HEK293 (cell line): ENCODE measurements at regions not wholly inside any gene's neighbourhood (a gene's known extent, or its start where the extent isn't known, plus 50 kb on each side); places are given as distances from the start of the nearest gene placed in this dataset.

Experiments
- YY1 ChIP-seq: fragments of 450-650 bp; formaldehyde crosslinking; IDR thresholded peaks from 2 replicates; pipeline ENCODE4 v1.5.1; 2018; ENCODE audit warnings: missing biosample characterization, missing genetic modification characterization
- ZNF10 ChIP-seq: fragments of 450-650 bp; formaldehyde crosslinking; IDR thresholded peaks from 2 replicates; pipeline ENCODE4 v1.5.1; 2017; ENCODE audit warnings: missing biosample characterization, missing genetic modification characterization
- ZNF121 ChIP-seq: fragments of 450-650 bp; formaldehyde crosslinking; IDR thresholded peaks from 2 replicates; pipeline ENCODE4 v1.5.1; 2016; ENCODE audit warnings: missing biosample characterization, missing genetic modification characterization
- ZNF24 ChIP-seq: fragments of 450-650 bp; formaldehyde crosslinking; IDR thresholded peaks from 2 replicates; pipeline ENCODE4 v1.5.1; 2016; ENCODE audit warnings: missing biosample characterization, missing genetic modification characterization
- ZNF274 ChIP-seq, 2 experiments: fragments of 200-500 bp in 1 of 2; fragments of 450-650 bp in 1 of 2; sonication (Bioruptor generic) in 1 of 2; formaldehyde crosslinking in 1 of 2; IDR thresholded peaks; 2 replicates each; pipeline versions ENCODE4 v1.5.1 to v1.6.1; 2014 to 2016; ENCODE audit warnings: borderline replicate concordance in 1 of 2, inconsistent platforms in 1 of 2, low read length in 1 of 2, missing biosample characterization in 1 of 2, missing genetic modification characterization in 1 of 2
- TF ChIP-seq, protein P1 (sequence below): fragments of 450-650 bp; formaldehyde crosslinking; IDR thresholded peaks from 2 replicates; pipeline ENCODE4 v1.5.1; 2016; ENCODE audit warnings: missing biosample characterization, missing genetic modification characterization
- TF ChIP-seq, protein P2 (sequence below): fragments of 450-650 bp; formaldehyde crosslinking; IDR thresholded peaks from 2 replicates; pipeline ENCODE4 v1.5.1; 2016; ENCODE audit warnings: missing biosample characterization, missing genetic modification characterization
- TF ChIP-seq, protein P3 (sequence below): sonication (generic); formaldehyde crosslinking; IDR thresholded peaks from 2 replicates; pipeline ENCODE4 v1.8.1; 2022; ENCODE audit warnings: mild to moderate bottlenecking, moderate library complexity, missing genetic modification reagents

DNA sequence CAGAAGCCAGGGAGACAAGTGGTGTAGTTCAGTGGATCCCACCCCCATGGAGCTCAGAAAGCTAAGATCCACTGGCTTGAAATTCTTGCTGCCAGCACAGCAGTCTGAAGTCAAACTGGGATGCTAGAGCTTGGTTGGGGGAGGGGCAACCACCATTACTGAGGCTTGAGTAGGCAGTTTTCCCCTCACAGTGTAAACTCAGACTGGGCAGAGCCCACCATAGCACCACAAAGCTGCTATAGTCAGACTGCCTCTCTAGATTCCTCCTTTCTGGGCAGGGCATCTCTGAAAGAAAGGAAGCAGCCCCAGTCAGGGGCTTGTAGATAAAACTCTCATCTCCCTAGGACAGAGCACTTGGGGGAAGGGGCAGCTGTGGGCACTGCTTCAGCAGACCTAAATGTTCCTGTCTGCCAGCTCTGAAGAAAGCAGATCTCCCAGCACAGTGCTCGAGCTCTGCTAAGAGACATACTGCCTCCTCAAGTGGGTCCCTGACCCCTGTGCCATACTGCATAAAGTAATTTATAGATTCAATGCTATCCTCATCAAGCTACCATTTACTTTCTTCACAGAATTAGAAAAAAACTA lies 163.2 kb downstream of the HHIP start:
- TF ChIP-seq ZNF10 (tag by site-specific recombination), result no peak
- TF ChIP-seq, protein P1, sequence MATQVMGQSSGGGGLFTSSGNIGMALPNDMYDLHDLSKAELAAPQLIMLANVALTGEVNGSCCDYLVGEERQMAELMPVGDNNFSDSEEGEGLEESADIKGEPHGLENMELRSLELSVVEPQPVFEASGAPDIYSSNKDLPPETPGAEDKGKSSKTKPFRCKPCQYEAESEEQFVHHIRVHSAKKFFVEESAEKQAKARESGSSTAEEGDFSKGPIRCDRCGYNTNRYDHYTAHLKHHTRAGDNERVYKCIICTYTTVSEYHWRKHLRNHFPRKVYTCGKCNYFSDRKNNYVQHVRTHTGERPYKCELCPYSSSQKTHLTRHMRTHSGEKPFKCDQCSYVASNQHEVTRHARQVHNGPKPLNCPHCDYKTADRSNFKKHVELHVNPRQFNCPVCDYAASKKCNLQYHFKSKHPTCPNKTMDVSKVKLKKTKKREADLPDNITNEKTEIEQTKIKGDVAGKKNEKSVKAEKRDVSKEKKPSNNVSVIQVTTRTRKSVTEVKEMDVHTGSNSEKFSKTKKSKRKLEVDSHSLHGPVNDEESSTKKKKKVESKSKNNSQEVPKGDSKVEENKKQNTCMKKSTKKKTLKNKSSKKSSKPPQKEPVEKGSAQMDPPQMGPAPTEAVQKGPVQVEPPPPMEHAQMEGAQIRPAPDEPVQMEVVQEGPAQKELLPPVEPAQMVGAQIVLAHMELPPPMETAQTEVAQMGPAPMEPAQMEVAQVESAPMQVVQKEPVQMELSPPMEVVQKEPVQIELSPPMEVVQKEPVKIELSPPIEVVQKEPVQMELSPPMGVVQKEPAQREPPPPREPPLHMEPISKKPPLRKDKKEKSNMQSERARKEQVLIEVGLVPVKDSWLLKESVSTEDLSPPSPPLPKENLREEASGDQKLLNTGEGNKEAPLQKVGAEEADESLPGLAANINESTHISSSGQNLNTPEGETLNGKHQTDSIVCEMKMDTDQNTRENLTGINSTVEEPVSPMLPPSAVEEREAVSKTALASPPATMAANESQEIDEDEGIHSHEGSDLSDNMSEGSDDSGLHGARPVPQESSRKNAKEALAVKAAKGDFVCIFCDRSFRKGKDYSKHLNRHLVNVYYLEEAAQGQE (tag by site-specific recombination), result no peak
- no peak for TF ChIP-seq YY1 (tag by site-specific recombination)
- no peak for TF ChIP-seq ZNF121 (tag by site-specific recombination)
- TF ChIP-seq ZNF24 (tag by site-specific recombination), result no peak
- TF ChIP-seq, protein P2, sequence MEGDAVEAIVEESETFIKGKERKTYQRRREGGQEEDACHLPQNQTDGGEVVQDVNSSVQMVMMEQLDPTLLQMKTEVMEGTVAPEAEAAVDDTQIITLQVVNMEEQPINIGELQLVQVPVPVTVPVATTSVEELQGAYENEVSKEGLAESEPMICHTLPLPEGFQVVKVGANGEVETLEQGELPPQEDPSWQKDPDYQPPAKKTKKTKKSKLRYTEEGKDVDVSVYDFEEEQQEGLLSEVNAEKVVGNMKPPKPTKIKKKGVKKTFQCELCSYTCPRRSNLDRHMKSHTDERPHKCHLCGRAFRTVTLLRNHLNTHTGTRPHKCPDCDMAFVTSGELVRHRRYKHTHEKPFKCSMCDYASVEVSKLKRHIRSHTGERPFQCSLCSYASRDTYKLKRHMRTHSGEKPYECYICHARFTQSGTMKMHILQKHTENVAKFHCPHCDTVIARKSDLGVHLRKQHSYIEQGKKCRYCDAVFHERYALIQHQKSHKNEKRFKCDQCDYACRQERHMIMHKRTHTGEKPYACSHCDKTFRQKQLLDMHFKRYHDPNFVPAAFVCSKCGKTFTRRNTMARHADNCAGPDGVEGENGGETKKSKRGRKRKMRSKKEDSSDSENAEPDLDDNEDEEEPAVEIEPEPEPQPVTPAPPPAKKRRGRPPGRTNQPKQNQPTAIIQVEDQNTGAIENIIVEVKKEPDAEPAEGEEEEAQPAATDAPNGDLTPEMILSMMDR (tag by site-specific recombination), result no peak
- TF ChIP-seq ZNF274 (IDR thresholded peaks at IDR 0.05; ENCODE audit: low read length), result no peak
- no peak for TF ChIP-seq ZNF274 (tag by site-specific recombination; IDR thresholded peaks at IDR 0.05; ENCODE audit: borderline replicate concordance)
- TF ChIP-seq, protein P3, sequence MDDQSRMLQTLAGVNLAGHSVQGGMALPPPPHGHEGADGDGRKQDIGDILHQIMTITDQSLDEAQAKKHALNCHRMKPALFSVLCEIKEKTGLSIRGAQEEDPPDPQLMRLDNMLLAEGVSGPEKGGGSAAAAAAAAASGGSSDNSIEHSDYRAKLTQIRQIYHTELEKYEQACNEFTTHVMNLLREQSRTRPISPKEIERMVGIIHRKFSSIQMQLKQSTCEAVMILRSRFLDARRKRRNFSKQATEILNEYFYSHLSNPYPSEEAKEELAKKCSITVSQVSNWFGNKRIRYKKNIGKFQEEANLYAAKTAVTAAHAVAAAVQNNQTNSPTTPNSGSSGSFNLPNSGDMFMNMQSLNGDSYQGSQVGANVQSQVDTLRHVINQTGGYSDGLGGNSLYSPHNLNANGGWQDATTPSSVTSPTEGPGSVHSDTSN (CRISPR knock-in tag), result no peak
